PC-3 (cell line): ENCODE measurements at regions not wholly inside any gene's neighbourhood (a gene's known extent, or its start where the extent isn't known, plus 50 kb on each side); places are given as distances from the start of the nearest gene placed in this dataset.

Experiments used
- ATAC-seq: fragments of 200-7000 bp; cut with Tn5 transposase; 2 replicates; pipeline ENCODE4 v1.9.1; 2020; ENCODE audit warnings: mild to moderate bottlenecking, moderate library complexity
- BruUV-seq: library from RNA; stranded (reverse); fragments of 400-500 nt; replicated peaks from 2 replicates; lab custom pipeline; 2021; lab: Mats Ljungman, UMichigan
- CTCF ChIA-PET: fragments of 300-600 bp; sonication (Branson Sonifier 250); formaldehyde crosslinking; loops from one replicate; lab custom pipeline; 2022; ENCODE audit warnings: antibody characterized with exemption; lab: Charles Lee
- POLR2A ChIA-PET: fragments of 300-600 bp; sonication (Branson Sonifier 250); formaldehyde crosslinking; loops from one replicate; lab custom pipeline; 2022; ENCODE audit warnings: antibody characterized with exemption; ENCODE audit not compliant: unreplicated experiment; lab: Charles Lee
- DNase-seq: peaks from one replicate; pipeline ENCODE4 v3.0.0-alpha.2; 2015
- H2AFZ ChIP-seq: fragments of 300-600 bp; sonication (generic); 2 replicates; pipeline ENCODE4 v1.6.0; 2016; ENCODE audit warnings: antibody characterized with exemption, low read length
- H3F3A ChIP-seq: fragments of 300-600 bp; sonication (generic); one replicate; pipeline ENCODE4 v1.6.0; 2017; ENCODE audit warnings: antibody characterized with exemption, low read length, control low read depth, mild to moderate bottlenecking; ENCODE audit not compliant: unreplicated experiment
- H3K27ac ChIP-seq: fragments of 300-600 bp; sonication (generic); 2 replicates; pipeline ENCODE4 v1.5.1; 2016; ENCODE audit warnings: mild to moderate bottlenecking, low read length
- H3K27me3 ChIP-seq: fragments of 300-600 bp; sonication (generic); 2 replicates; pipeline ENCODE4 v1.6.1; 2016; ENCODE audit warnings: low read length, mixed read lengths
- H3K36me3 ChIP-seq: fragments of 300-600 bp; sonication (generic); 2 replicates; pipeline ENCODE4 v1.6.1; 2016; ENCODE audit warnings: low read depth, mixed run types, low read length, mixed read lengths
- H3K4me1 ChIP-seq: fragments of 300-600 bp; sonication (generic); 2 replicates; pipeline ENCODE4 v1.5.1; 2016; ENCODE audit warnings: low read length; ENCODE audit not compliant: insufficient read depth
- H3K4me2 ChIP-seq: fragments of 300-600 bp; sonication (generic); 2 replicates; pipeline ENCODE4 v1.6.0; 2016; ENCODE audit warnings: low read length
- H3K4me3 ChIP-seq: fragments of 300-600 bp; sonication (generic); 2 replicates; pipeline ENCODE4 v1.5.1; 2016; ENCODE audit warnings: mild to moderate bottlenecking, low read length, mixed read lengths
- H3K79me2 ChIP-seq: fragments of 300-600 bp; sonication (generic); 2 replicates; pipeline ENCODE4 v1.6.1; 2017; ENCODE audit warnings: low read length, mixed read lengths
- H3K9ac ChIP-seq: fragments of 300-600 bp; sonication (generic); 2 replicates; pipeline ENCODE4 v1.6.0; 2016; ENCODE audit warnings: mild to moderate bottlenecking, low read length
- H3K9me2 ChIP-seq: fragments of 300-600 bp; sonication (generic); replicated peaks from 2 replicates; pipeline ENCODE4 v1.6.1; 2016; ENCODE audit warnings: mixed run types, low read length, mixed read lengths
- H3K9me3 ChIP-seq: fragments of 300-600 bp; sonication (generic); 2 replicates; pipeline ENCODE4 v1.6.1; 2016; ENCODE audit warnings: low read length, mixed read lengths
- H4K20me1 ChIP-seq: fragments of 300-600 bp; sonication (generic); 2 replicates; pipeline ENCODE4 v1.6.1; 2016; ENCODE audit warnings: low read length, mixed read lengths
- EZH2 ChIP-seq: fragments of 300-600 bp; sonication (generic); IDR thresholded peaks from one replicate; pipeline ENCODE4 v1.6.1; 2017; ENCODE audit warnings: antibody characterized with exemption, mild to moderate bottlenecking, low read length; ENCODE audit not compliant: unreplicated experiment
- EZH2phosphoT487 ChIP-seq: fragments of 300-600 bp; sonication (generic); IDR thresholded peaks from 2 replicates; pipeline ENCODE4 v1.6.1; 2018; ENCODE audit warnings: mild to moderate bottlenecking, antibody characterized with exemption, low read length, borderline replicate concordance
- intact Hi-C: fragments of 100-400 bp; cut with micrococcal nuclease; formaldehyde crosslinking; loops from 2 replicates; pipeline ENCODE4 v1.9.0; 2023
- TF ChIP-seq, protein P1 (sequence below): fragments of 300-600 bp; sonication (generic); conservative IDR thresholded peaks from 2 replicates; pipeline ENCODE4 v1.5.1; 2017; ENCODE audit warnings: antibody characterized with exemption, low read depth, mild to moderate bottlenecking, low read length

DNA sequence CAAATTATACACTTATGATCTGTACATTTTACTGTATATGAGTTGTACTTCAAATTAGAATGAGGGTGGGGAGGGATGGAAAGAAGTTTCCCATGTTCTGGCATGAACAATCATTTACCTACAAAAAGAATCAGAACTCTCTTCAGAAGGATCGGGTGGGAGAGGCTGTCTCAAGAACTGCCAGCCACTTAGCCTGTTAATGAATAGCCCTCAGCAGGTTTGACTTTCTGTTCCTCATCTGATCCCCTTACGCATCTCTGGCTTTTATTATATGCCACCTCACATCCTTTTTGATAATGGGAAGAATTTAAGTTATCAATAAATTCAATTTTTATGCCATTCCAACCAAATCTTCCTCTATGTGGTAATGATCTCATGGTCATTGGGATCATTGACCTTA is 168.3 kb upstream of the TGFBR2 start:
- Histone ChIP-seq H4K20me1 (no peaks in the 10 kb centered on the region), H3K9me2 (no peaks in the 10 kb centered on the region), H3K9ac (no peak overlapping the region), H3K27me3 (no peaks in the 10 kb centered on the region), H3K27ac (no peak overlapping the region), H2AFZ (no peak overlapping the region), H3K36me3 (no peaks in the 10 kb centered on the region), H3K4me3 (no peak overlapping the region), H3K79me2 (no peaks in the 10 kb centered on the region), H3K4me1 (peaks cover 14% of the 10 kb centered on the region), H3F3A (no peaks in the 10 kb centered on the region), H3K9me3 (no peaks in the 10 kb centered on the region), H3K4me2 (no peak overlapping the region)
- POLR2A ChIA-PET: no interaction called here
- CTCF ChIA-PET: no interaction called here
- no peak for DNase-seq
- no peak for ATAC-seq
- no TSS peak for BruUV-seq
- intact Hi-C loops: no loop called here
- TF ChIP-seq EZH2: no peak
- TF ChIP-seq, protein P1, sequence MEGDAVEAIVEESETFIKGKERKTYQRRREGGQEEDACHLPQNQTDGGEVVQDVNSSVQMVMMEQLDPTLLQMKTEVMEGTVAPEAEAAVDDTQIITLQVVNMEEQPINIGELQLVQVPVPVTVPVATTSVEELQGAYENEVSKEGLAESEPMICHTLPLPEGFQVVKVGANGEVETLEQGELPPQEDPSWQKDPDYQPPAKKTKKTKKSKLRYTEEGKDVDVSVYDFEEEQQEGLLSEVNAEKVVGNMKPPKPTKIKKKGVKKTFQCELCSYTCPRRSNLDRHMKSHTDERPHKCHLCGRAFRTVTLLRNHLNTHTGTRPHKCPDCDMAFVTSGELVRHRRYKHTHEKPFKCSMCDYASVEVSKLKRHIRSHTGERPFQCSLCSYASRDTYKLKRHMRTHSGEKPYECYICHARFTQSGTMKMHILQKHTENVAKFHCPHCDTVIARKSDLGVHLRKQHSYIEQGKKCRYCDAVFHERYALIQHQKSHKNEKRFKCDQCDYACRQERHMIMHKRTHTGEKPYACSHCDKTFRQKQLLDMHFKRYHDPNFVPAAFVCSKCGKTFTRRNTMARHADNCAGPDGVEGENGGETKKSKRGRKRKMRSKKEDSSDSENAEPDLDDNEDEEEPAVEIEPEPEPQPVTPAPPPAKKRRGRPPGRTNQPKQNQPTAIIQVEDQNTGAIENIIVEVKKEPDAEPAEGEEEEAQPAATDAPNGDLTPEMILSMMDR: no peak

DNA sequence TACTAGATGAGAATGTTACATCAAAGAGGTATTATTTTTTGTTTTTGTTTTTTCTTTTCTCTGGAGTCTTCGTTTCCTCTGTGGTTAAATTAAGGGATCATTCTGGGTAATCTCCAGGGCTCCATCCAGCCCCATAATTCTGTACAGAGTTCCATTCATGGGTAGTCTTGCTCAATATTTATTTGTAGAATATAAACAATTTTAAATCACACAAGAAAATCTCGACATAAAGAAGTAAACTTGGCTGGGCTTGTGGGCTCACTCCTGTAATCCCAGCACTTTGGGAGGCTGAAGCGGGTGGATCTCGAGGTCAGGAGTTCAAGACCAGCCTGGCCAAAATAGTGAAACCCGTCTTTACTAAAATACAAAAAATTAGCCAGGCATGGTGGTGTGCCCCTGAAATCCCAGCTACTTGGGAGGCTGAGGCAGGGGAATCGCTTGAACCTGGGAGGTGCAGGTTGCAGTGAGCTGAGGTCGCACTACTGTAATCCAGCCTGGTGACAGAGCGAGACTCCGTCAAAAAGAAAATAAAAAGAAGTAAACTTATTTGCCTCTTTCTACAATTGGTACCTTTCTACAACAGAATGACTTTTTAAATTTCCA is 166.8 kb upstream of the TGFBR2 start:
- no peaks in the 10 kb centered on the region for H4K20me1 ChIP-seq
- no peak overlapping the region for H3K4me3 ChIP-seq
- intact Hi-C loops: no loop called here
- H3K9ac ChIP-seq: no peak overlapping the region
- no peaks in the 10 kb centered on the region for H3F3A ChIP-seq
- H3K79me2 ChIP-seq: no peaks in the 10 kb centered on the region
- ATAC-seq: no peak
- H3K9me2 ChIP-seq: no peaks in the 10 kb centered on the region
- no peaks in the 10 kb centered on the region for H3K9me3 ChIP-seq
- CTCF ChIA-PET: no interaction called here
- H3K27me3 ChIP-seq: no peaks in the 10 kb centered on the region
- no peak overlapping the region for H3K4me2 ChIP-seq
- no TSS peak for BruUV-seq
- H2AFZ ChIP-seq: no peak overlapping the region
- no peaks in the 10 kb centered on the region for H3K36me3 ChIP-seq
- POLR2A ChIA-PET: no interaction called here
- peaks cover 14% of the 10 kb centered on the region for H3K4me1 ChIP-seq
- TF ChIP-seq EZH2 (no peak), EZH2phosphoT487 (no peak)
- TF ChIP-seq, protein P1: no peak
- peak overlapping the region; percentile 30 for H3K27ac ChIP-seq
- DNase-seq: no peak

DNA sequence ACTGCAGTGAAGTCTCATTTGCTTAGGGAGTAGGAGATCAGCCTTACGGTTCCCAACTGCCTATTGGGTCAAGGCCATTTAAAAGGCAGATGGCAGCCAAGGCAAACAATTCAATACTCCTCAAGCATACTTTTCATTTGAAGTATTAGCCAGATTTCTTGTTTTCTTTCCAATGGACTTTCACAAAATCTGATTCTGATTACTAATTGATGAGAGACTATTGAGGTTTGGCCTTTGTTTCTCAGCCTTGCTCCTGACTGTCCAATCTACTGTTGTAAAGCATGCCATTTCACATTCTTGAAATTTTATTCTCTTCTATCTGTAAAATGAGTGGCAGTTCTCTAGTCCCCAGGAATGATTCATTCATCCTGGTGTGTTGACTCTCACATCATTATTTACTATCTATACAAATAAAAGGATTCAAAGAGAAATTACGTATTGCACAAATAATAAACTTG is 166.2 kb upstream of the TGFBR2 start:
- Histone ChIP-seq H3F3A (no peaks in the 10 kb centered on the region), H3K4me3 (no peak overlapping the region), H3K27ac (peak overlapping the region; percentile 30), H3K4me1 (peaks cover 14% of the 10 kb centered on the region), H3K9me2 (no peaks in the 10 kb centered on the region), H3K4me2 (peak overlapping the region; percentile 11; the same call in 1 of the 2 replicates), H3K36me3 (no peaks in the 10 kb centered on the region), H3K9ac (no peak overlapping the region), H4K20me1 (no peaks in the 10 kb centered on the region), H3K27me3 (no peaks in the 10 kb centered on the region), H2AFZ (no peak overlapping the region), H3K79me2 (no peaks in the 10 kb centered on the region), H3K9me3 (no peaks in the 10 kb centered on the region)
- CTCF ChIA-PET: no interaction called here
- intact Hi-C loops: no loop called here
- no TSS peak for BruUV-seq
- TF ChIP-seq EZH2phosphoT487: no peak
- TF ChIP-seq, protein P1: no peak
- TF ChIP-seq EZH2: no peak
- peak; percentile 98 for ATAC-seq
- peak; percentile 89 for DNase-seq
- POLR2A ChIA-PET: no interaction called here
